A673 (cell line): ENCODE measurements at regions not wholly inside any gene's neighbourhood (a gene's known extent, or its start where the extent isn't known, plus 50 kb on each side); places are given as distances from the start of the nearest gene placed in this dataset.

Experiments
- BruUV-seq: library from RNA; stranded (reverse); fragments of 400-500 nt; replicated peaks from 2 replicates; lab custom pipeline; 2021; lab: Mats Ljungman, UMichigan
- CTCF ChIA-PET: fragments of 300-600 bp; sonication (Branson Sonifier 250); formaldehyde crosslinking; loops from one replicate; lab custom pipeline; 2022; ENCODE audit warnings: antibody characterized with exemption; lab: Charles Lee
- POLR2A ChIA-PET: fragments of 300-600 bp; sonication (Branson Sonifier 250); formaldehyde crosslinking; loops from one replicate; lab custom pipeline; 2022; ENCODE audit warnings: antibody characterized with exemption; ENCODE audit not compliant: low non-redundant PET; lab: Charles Lee
- DNase-seq: peaks from one replicate; pipeline ENCODE4 v3.0.0-alpha.2; 2015; ENCODE audit warnings: low spot score
- H3K27ac ChIP-seq: fragments of 200-600 bp; sonication (generic); 2 replicates; pipeline ENCODE4 v1.5.1; 2016; ENCODE audit warnings: mixed run types, low read depth, mild to moderate bottlenecking, mixed read lengths, antibody characterized with exemption, low read length; ENCODE audit not compliant: poor library complexity, severe bottlenecking
- H3K27me3 ChIP-seq: fragments of 200-600 bp; sonication (generic); replicated peaks from 2 replicates; pipeline ENCODE4 v1.6.1; 2017; ENCODE audit warnings: mixed run types, low read depth, mild to moderate bottlenecking, mixed read lengths, antibody characterized with exemption, low read length; ENCODE audit not compliant: insufficient read depth, poor library complexity
- H3K36me3 ChIP-seq: fragments of 200-600 bp; sonication (generic); 2 replicates; pipeline ENCODE4 v1.6.1; 2016; ENCODE audit warnings: mixed run types, mild to moderate bottlenecking, mixed read lengths, antibody characterized with exemption, low read length; ENCODE audit not compliant: insufficient read depth, poor library complexity, severe bottlenecking
- H3K4me1 ChIP-seq: fragments of 200-600 bp; sonication (generic); 2 replicates; pipeline ENCODE4 v1.6.1; 2017; ENCODE audit warnings: mixed run types, mild to moderate bottlenecking, mixed read lengths, antibody characterized with exemption, low read length; ENCODE audit not compliant: insufficient read depth, poor library complexity, severe bottlenecking
- H3K4me3 ChIP-seq: fragments of 200-600 bp; sonication (generic); 2 replicates; pipeline ENCODE4 v1.5.1; 2016; ENCODE audit warnings: low read depth, mixed run types, mild to moderate bottlenecking, mixed read lengths, low read length; ENCODE audit not compliant: poor library complexity, severe bottlenecking
- H3K9me3 ChIP-seq: fragments of 200-600 bp; sonication (generic); 2 replicates; pipeline ENCODE4 v1.6.1; 2016; ENCODE audit warnings: mixed run types, low read depth, mild to moderate bottlenecking, mixed read lengths, antibody characterized with exemption, low read length; ENCODE audit not compliant: poor library complexity, severe bottlenecking
- EZH2 ChIP-seq: fragments of 200-600 bp; sonication (generic); IDR thresholded peaks from 2 replicates; pipeline ENCODE4 v1.6.1; 2017; ENCODE audit warnings: borderline replicate concordance, low read depth, mild to moderate bottlenecking, mixed read lengths, antibody characterized with exemption, low read length; ENCODE audit not compliant: poor library complexity, severe bottlenecking
- intact Hi-C: fragments of 100-400 bp; cut with micrococcal nuclease; formaldehyde crosslinking; loops from one replicate; pipeline ENCODE4 v1.10.0; 2022; ENCODE audit not compliant: unreplicated experiment
- TF ChIP-seq, protein P1 (sequence below): fragments of 300-800, 200-600 bp; sonication (generic); conservative IDR thresholded peaks from 2 replicates; pipeline ENCODE4 v1.5.1; 2017; ENCODE audit warnings: low read depth, mild to moderate bottlenecking, antibody characterized with exemption, low read length, moderate library complexity, mixed read lengths

DNA sequence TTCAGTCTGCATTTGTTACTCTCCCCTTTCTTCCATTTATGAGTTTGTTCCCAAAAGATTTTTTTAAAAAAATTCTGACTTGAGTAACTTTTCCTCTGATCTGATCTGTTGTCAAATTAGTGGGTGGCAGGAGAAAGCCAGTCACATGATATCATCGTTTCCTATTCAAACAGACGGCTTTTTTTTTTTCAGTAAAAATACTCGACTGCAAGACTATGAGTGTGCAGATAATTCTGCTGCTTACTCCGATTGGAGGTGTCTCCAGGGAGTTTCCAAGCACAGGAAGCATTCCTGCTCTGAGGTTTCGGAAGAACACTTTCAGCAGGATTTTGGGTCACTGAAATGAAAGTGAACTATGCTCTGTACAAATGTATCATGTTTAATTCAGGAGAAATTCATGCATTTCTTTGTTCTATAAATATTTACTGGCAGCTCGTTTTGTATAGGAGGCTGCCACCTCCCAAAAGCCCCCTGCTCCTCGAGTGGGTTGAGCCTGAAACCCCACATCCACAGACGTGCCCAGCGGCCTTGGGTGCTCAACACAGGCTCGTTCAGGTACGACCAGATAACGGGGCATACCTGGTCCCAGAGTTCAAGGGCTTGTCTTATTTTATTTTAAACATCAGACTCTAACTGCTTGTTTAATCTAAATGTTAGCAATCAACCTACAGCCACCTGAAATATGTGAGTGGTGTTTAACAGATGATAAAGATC, 126.9 kb upstream of the ZNF516 start:
- TF ChIP-seq, protein P1, sequence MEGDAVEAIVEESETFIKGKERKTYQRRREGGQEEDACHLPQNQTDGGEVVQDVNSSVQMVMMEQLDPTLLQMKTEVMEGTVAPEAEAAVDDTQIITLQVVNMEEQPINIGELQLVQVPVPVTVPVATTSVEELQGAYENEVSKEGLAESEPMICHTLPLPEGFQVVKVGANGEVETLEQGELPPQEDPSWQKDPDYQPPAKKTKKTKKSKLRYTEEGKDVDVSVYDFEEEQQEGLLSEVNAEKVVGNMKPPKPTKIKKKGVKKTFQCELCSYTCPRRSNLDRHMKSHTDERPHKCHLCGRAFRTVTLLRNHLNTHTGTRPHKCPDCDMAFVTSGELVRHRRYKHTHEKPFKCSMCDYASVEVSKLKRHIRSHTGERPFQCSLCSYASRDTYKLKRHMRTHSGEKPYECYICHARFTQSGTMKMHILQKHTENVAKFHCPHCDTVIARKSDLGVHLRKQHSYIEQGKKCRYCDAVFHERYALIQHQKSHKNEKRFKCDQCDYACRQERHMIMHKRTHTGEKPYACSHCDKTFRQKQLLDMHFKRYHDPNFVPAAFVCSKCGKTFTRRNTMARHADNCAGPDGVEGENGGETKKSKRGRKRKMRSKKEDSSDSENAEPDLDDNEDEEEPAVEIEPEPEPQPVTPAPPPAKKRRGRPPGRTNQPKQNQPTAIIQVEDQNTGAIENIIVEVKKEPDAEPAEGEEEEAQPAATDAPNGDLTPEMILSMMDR: no peak
- no peak for TF ChIP-seq EZH2
- BruUV-seq: no TSS peak
- intact Hi-C loops: loop anchor here (2.0 kb wide), 2 partner anchors 127 to 223 kb away; partner anchors contain the start of gene ZNF516
- Histone ChIP-seq H3K4me1 (peaks cover 26% of the 10 kb centered on the region), H3K27me3 (no peaks in the 10 kb centered on the region), H3K4me3 (peak overlapping the region; percentile 12), H3K27ac (peak overlapping the region; percentile 11), H3K36me3 (no peaks in the 10 kb centered on the region), H3K9me3 (no peaks in the 10 kb centered on the region)
- DNase-seq: peak; percentile 59
- POLR2A ChIA-PET: no interaction called here
- CTCF ChIA-PET: no interaction called here

DNA sequence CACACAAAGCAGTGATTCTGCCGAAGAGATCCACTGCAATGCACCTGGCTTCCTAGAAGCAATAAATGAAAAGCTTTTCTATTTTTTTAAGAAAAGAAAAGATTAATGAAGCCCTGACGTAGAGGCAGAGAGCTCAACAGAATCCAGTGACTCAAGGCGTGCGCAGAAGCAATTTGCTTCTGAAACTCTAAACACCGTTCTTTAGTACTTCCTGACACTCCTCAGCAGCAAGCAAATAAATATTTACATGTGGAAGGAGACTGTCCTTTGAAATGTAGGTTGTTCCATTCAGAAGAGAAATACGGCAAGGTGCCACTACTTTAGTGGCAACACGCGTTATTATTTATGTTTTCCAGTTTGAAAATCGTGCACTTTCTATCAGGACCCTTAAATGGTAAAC, 126.2 kb upstream of the ZNF516 start:
- intact Hi-C loops: loop anchor here (2.0 kb wide), 2 partner anchors 126 to 222 kb away; partner anchors contain the start of gene ZNF516
- peak; percentile 1 for DNase-seq
- no TSS peak for BruUV-seq
- H3K4me1 ChIP-seq: peaks cover 26% of the 10 kb centered on the region
- TF ChIP-seq EZH2: no peak
- TF ChIP-seq, protein P1: no peak
- H3K4me3 ChIP-seq: peak overlapping the region; percentile 12
- no peaks in the 10 kb centered on the region for H3K27me3 ChIP-seq
- H3K27ac ChIP-seq: no peak overlapping the region
- ChIA-PET POLR2A (no interaction called here), CTCF (interaction anchor here (0.9 kb wide), 1 partner anchor 37 kb away, joined by 4 read pairs; no protein-coding TSS in a partner anchor)
- no peaks in the 10 kb centered on the region for H3K9me3 ChIP-seq
- H3K36me3 ChIP-seq: no peaks in the 10 kb centered on the region

DNA sequence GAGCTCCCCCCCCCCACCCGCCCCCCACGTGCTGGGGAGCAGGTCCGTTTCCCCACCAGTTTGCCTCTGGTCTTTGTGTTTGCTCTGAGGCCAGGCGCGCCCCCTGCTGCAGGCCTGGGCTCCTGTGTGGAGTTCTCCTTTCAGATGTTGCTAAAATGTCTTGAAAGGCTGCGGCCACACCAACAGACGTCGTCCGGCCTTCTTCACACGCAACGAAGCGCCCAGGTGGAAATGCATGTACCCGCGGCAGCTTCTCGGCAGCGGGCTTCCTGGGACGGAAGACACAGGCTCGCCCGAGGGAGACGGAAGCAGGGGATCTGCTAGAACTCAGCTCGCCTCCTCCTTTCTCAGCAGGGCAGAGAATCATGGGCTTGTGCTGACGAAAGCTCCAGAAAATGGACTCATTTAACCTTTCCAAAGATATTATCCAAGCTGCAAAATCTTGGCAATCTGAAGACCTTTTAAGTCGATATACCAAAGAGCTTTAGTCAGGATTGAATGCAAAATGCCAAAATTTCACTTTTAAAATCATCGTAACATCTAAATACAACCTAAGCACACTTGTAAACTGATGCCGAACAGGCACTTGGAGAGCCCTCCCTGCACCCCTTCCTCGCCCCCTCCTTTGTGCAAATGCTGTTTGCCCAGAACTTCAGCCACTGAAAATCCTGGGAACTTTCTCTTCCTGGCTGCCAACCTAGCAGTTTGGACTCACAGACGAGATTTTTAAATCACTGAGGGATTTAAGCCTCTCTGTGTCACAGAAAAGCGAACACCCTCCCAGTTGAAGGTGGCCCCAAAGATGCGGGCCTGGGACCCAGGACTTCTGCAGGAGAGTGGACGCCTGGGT, 125.5 kb upstream of the ZNF516 start:
- no TSS peak for BruUV-seq
- CTCF ChIA-PET: interaction anchor here (0.5 to 1.0 kb wide), 9 partner anchors 38 to 1301 kb away, joined by 3 to 8 read pairs (median 4); no protein-coding TSS in a partner anchor
- POLR2A ChIA-PET: no interaction called here
- Histone ChIP-seq H3K36me3 (no peaks in the 10 kb centered on the region), H3K27ac (peak overlapping the region; percentile 39), H3K4me1 (peaks cover 26% of the 10 kb centered on the region), H3K27me3 (no peaks in the 10 kb centered on the region), H3K4me3 (peak overlapping the region; percentile 27), H3K9me3 (no peaks in the 10 kb centered on the region)
- intact Hi-C loops: loop anchor here (1.0 to 2.0 kb wide), 3 partner anchors 126 to 222 kb away; partner anchors contain the start of gene ZNF516
- TF ChIP-seq EZH2: no peak
- TF ChIP-seq, protein P1: peak; percentile 62
- DNase-seq: peak; percentile 82
